Loucy (cell line): ENCODE measurements at regions not wholly inside any gene's neighbourhood (a gene's known extent, or its start where the extent isn't known, plus 50 kb on each side); places are given as distances from the start of the nearest gene placed in this dataset.

Experiments
- EZH2phosphoT487 ChIP-seq: fragments of 200-600 bp; IDR thresholded peaks from 2 replicates; pipeline ENCODE4 v1.6.1; 2018; ENCODE audit warnings: antibody characterized with exemption, mild to moderate bottlenecking, moderate library complexity, borderline replicate concordance
- TF ChIP-seq, protein P1 (sequence below): fragments of 200-600 bp; sonication (generic); conservative IDR thresholded peaks from 2 replicates; pipeline ENCODE4 v1.5.1; 2014; ENCODE audit warnings: mild to moderate bottlenecking, antibody characterized with exemption, low read length

DNA sequence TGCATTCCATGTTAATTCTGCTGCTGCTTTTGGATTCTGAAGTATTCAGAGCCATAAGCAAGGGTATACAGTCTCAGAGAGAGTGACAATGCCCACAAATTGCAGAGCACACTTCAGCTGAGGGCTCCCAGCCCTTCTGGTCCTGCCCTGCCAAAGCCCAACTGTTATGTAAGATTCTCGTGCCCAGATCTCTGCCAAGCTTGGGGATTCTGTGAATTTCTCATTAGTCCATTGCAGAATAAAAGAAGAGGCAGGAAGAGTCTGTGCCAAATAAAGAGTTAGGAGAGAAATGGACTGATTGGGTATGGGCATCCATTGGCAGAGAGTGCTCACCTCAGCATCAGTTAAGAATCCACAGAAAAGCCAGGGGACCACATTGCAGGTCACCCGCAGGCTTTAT, 112.0 kb upstream of the PNPT1 start:
- TF ChIP-seq, protein P1, sequence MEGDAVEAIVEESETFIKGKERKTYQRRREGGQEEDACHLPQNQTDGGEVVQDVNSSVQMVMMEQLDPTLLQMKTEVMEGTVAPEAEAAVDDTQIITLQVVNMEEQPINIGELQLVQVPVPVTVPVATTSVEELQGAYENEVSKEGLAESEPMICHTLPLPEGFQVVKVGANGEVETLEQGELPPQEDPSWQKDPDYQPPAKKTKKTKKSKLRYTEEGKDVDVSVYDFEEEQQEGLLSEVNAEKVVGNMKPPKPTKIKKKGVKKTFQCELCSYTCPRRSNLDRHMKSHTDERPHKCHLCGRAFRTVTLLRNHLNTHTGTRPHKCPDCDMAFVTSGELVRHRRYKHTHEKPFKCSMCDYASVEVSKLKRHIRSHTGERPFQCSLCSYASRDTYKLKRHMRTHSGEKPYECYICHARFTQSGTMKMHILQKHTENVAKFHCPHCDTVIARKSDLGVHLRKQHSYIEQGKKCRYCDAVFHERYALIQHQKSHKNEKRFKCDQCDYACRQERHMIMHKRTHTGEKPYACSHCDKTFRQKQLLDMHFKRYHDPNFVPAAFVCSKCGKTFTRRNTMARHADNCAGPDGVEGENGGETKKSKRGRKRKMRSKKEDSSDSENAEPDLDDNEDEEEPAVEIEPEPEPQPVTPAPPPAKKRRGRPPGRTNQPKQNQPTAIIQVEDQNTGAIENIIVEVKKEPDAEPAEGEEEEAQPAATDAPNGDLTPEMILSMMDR: no peak
- TF ChIP-seq EZH2phosphoT487: no peak
